ENCODE measurements at regions not wholly inside any gene's neighbourhood (a gene's known extent, or its start where the extent isn't known, plus 50 kb on each side); places are given as distances from the start of the nearest gene placed in this dataset.
"Not testable (repeated sequence)": the region's sequence is repeated elsewhere in the genome, so short reads cannot be mapped to it uniquely, and the experiment has no call there.

GRCh38 chr5:147139759-147140158, 95.1 kb upstream of the STK32A start:
- not testable (repeated sequence) for TF ChIP-seq ZFX (IDR thresholded peaks at IDR 0.05); CTCF (IDR thresholded peaks at IDR 0.05 in 2 of 3, conservative IDR thresholded peaks at IDR 0.05 in 1 of 3; ENCODE audit: borderline replicate concordance in 1 of 3, insufficient read depth in 1 of 3, low read depth in 2 of 3, low read length in 2 of 3); EZH2 (IDR thresholded peaks at IDR 0.05); FOSL1 (IDR thresholded peaks at IDR 0.05; ENCODE audit: low read depth)
